SU-DHL-6 (cell line): ENCODE measurements at regions not wholly inside any gene's neighbourhood (a gene's known extent, or its start where the extent isn't known, plus 50 kb on each side); places are given as distances from the start of the nearest gene placed in this dataset.

Experiments
- CTCF ChIP-seq: fragments of 200-600 bp; sonication (generic); IDR thresholded peaks from one replicate; pipeline ENCODE4 v1.5.1; 2017; ENCODE audit warnings: antibody characterized with exemption, mild to moderate bottlenecking, low read length, moderate library complexity; ENCODE audit not compliant: insufficient read depth, poor library complexity, severe bottlenecking
- EZH2phosphoT487 ChIP-seq: fragments of 200-600 bp; sonication (generic), shearing (Covaris generic); conservative IDR thresholded peaks from 2 replicates; pipeline ENCODE4 v1.6.1; 2018; ENCODE audit warnings: mild to moderate bottlenecking, antibody characterized with exemption, low read length, moderate library complexity, mixed read lengths

GRCh38 chr5:175118700-175119309 is 325.2 kb downstream of the DRD1 start:
- TF ChIP-seq CTCF (no peak), EZH2phosphoT487 (no peak)
